ENCODE measurements at regions not wholly inside any gene's neighbourhood (a gene's known extent, or its start where the extent isn't known, plus 50 kb on each side); places are given as distances from the start of the nearest gene placed in this dataset.

- TF ChIP-seq HDAC6 (IDR thresholded peaks at IDR 0.05; ENCODE audit: low read depth, low read length) (no peak), EP300 (IDR thresholded peaks at IDR 0.05; ENCODE audit: borderline replicate concordance in 1 of 2, low read depth in 2 of 2, low read length in 2 of 2) (no peak)
Observed at GRCh38 chrY:16835206-16835605, 1044.8 kb downstream of the CDY2B start (continued).
